ENCODE measurements at regions not wholly inside any gene's neighbourhood (a gene's known extent, or its start where the extent isn't known, plus 50 kb on each side); places are given as distances from the start of the nearest gene placed in this dataset.

- TF ChIP-seq NFIC (IDR thresholded peaks at IDR 0.05; ENCODE audit: borderline replicate concordance) (no peak), JUND (IDR thresholded peaks at IDR 0.05) (no peak), RXRA (IDR thresholded peaks at IDR 0.05; ENCODE audit: borderline replicate concordance, low read depth) (no peak), RFX5 (IDR thresholded peaks at IDR 0.05; ENCODE audit: low read length) (no peak), EP300 (IDR thresholded peaks at IDR 0.05; ENCODE audit: borderline replicate concordance in 1 of 2, low read depth in 1 of 2, low read length in 1 of 2) (no peak), SIN3A (IDR thresholded peaks at IDR 0.05; ENCODE audit: borderline replicate concordance, low read depth, low read length) (no peak), REST (IDR thresholded peaks at IDR 0.05; ENCODE audit: low read depth, low read length) (no peak), CTCF (IDR thresholded peaks at IDR 0.05) (no peak), FOXM1 (IDR thresholded peaks at IDR 0.05; ENCODE audit: low read depth) (no peak), RAD21 (IDR thresholded peaks at IDR 0.05; ENCODE audit: low read length) (no peak), TCF12 (IDR thresholded peaks at IDR 0.05) (no peak), POLR2AphosphoS5 (IDR thresholded peaks at IDR 0.05; ENCODE audit: low read depth, low read length) (no peak), RCOR1 (IDR thresholded peaks at IDR 0.05; ENCODE audit: low read length) (no peak)
Measured at GRCh38 chr3:43165786-43166185, 59.9 kb upstream of the POMGNT2 start.
